Esophagus squamous epithelium (tissue), 4 donors: ENCODE measurements at regions not wholly inside any gene's neighbourhood (a gene's known extent, or its start where the extent isn't known, plus 50 kb on each side); places are given as distances from the start of the nearest gene placed in this dataset.

Experiments
- CTCF ChIP-seq, 6 experiments: fragments of 450-650 bp in 4 of 6; fragments of 200-600 bp in 2 of 6; sonication (generic) in 2 of 6; IDR thresholded peaks; one replicate each; pipeline ENCODE4 v1.5.1; 2016 to 2019; ENCODE audit warnings: antibody characterized with exemption in 6 of 6, mild to moderate bottlenecking in 4 of 6, moderate library complexity in 4 of 6
- POLR2A ChIP-seq, 4 donors: fragments of 450-650 bp; IDR thresholded peaks; one replicate each; pipeline ENCODE4 v1.6.1; 2017; ENCODE audit warnings: antibody characterized with exemption in 4 of 4, mild to moderate bottlenecking in 4 of 4, moderate library complexity in 3 of 4

- no peak for TF ChIP-seq POLR2A (IDR thresholded peaks at IDR 0.05)
- no peak for TF ChIP-seq CTCF (IDR thresholded peaks at IDR 0.05)
Measured at GRCh38 chr3:182699550-182700170, 93.6 kb upstream of the ATP11B start.
